ENCODE measurements at regions not wholly inside any gene's neighbourhood (a gene's known extent, or its start where the extent isn't known, plus 50 kb on each side); places are given as distances from the start of the nearest gene placed in this dataset.

- Histone ChIP-seq H3K4me1 (ENCODE audit: control insufficient read depth in 1 of 2, extremely low read depth in 1 of 2, insufficient read depth in 2 of 2, low read length in 2 of 2) (no peaks in the 10 kb centered on the region), H3K9me3 (no peaks in the 10 kb centered on the region), H3K27ac (ENCODE audit: low read length) (no peak overlapping the region), H3K36me3 (ENCODE audit: control insufficient read depth in 2 of 2, extremely low read depth in 1 of 2, insufficient read depth in 1 of 2, low read length in 1 of 2) (no peaks in the 10 kb centered on the region), H3K4me3 (ENCODE audit: control insufficient read depth in 1 of 2, extremely low read depth in 1 of 2, low read length in 1 of 2) (no peak overlapping the region), H3K27me3 (replicated peaks in 1 of 2; ENCODE audit: control insufficient read depth in 2 of 2, extremely low read depth in 1 of 2, insufficient read depth in 2 of 2, low read length in 1 of 2) (peaks cover 0 to 6% of the 10 kb centered on the region in 2 experiments)
- Mint-ChIP-seq H3K9me3 (peaks cover 0 to 7% (median 5%) of the 10 kb centered on the region in 3 donors), H3K27ac (no peak overlapping the region), H3K4me3 (no peak overlapping the region), H3K36me3 (no peaks in the 10 kb centered on the region), H3K27me3 (peaks cover 0 to 8% of the 10 kb centered on the region in 2 donors), H3K4me1 (peaks cover 11 to 15% (median 12%) of the 10 kb centered on the region in 3 donors)
- ATAC-seq (replicated peaks in 1 of 4) (no peak), DNase-seq (no peak)
- ChIA-PET POLR2A (no interaction called here), CTCF (no interaction called here)
Observed at GRCh38 chr10:89949496-89949895, 248.1 kb downstream of the KIF20B start.

DNA sequence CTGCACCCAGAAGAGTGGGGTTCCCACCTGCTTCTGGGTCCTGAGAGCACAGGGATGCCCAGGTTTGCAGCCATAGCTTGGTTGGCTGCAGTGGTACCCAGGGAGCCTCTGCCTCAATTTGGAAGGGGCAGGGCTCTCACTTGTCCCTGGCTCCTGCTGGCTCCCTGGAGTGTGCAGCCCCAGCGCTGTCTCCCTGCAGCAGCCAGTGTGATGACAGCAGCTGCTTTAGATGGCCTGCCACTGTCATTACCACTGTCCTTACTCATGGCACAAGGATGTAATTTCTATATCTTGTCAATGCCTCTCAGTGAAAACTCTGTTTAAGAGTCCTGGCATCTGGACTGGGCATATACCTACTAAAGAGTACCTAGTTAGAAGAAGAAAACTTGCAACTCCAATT, 250.9 kb downstream of the KIF20B start:
- CTCF ChIA-PET, result no interaction called here
- H3K36me3 ChIP-seq (ENCODE audit: control insufficient read depth in 2 of 2, extremely low read depth in 1 of 2, insufficient read depth in 1 of 2, low read length in 1 of 2), result no peaks in the 10 kb centered on the region
- peaks cover 0 to 7% (median 5%) of the 10 kb centered on the region in 3 donors for H3K9me3 Mint-ChIP-seq
- no peaks in the 10 kb centered on the region for H3K4me1 Mint-ChIP-seq
- peaks cover 0 to 6% of the 10 kb centered on the region in 2 experiments for H3K27me3 ChIP-seq (replicated peaks in 1 of 2; ENCODE audit: control insufficient read depth in 2 of 2, extremely low read depth in 1 of 2, insufficient read depth in 2 of 2, low read length in 1 of 2)
- no peak overlapping the region for H3K27ac Mint-ChIP-seq
- H3K27ac ChIP-seq (ENCODE audit: low read length), result no peak overlapping the region
- DNase-seq, result no peak
- H3K27me3 Mint-ChIP-seq, result peaks cover 0 to 8% of the 10 kb centered on the region in 2 donors
- no peaks in the 10 kb centered on the region for H3K4me1 ChIP-seq (ENCODE audit: control insufficient read depth in 1 of 2, extremely low read depth in 1 of 2, insufficient read depth in 2 of 2, low read length in 2 of 2)
- no peaks in the 10 kb centered on the region for H3K9me3 ChIP-seq
- POLR2A ChIA-PET, result no interaction called here
- H3K36me3 Mint-ChIP-seq, result no peaks in the 10 kb centered on the region
- H3K4me3 Mint-ChIP-seq, result no peak overlapping the region
- WGBS (ENCODE audit: insufficient coverage), result 100% methylated on average over 1 of the region's 1 CpG
- ATAC-seq (replicated peaks in 1 of 4), result no peak
- H3K4me3 ChIP-seq (ENCODE audit: control insufficient read depth in 1 of 2, extremely low read depth in 1 of 2, low read length in 1 of 2), result no peak overlapping the region

DNA sequence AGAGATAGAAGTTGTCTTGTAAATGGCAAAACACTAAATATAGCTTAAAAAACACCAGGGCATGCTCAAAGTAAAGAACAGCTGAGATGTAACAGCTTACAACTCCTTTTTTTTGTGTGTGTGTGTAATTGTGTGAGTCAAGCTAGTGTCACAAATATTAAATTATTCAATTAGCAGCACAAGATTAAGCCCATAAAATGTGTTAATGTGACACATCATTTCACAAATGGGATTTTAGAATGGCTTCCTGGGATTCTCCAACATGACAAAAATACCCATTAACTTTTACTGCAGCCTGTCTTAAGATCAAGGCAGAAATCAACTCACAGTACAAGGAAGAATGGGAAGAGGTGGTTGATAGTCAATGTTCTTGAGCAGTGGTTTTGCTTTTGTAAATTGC, 251.4 kb downstream of the KIF20B start:
- no peaks in the 10 kb centered on the region for H3K36me3 Mint-ChIP-seq
- peaks cover 0 to 8% of the 10 kb centered on the region in 2 donors for H3K27me3 Mint-ChIP-seq
- H3K27ac ChIP-seq (ENCODE audit: low read length), result no peak overlapping the region
- H3K4me3 Mint-ChIP-seq, result no peak overlapping the region
- H3K27ac Mint-ChIP-seq, result no peak overlapping the region
- no peaks in the 10 kb centered on the region for H3K9me3 ChIP-seq
- CTCF ChIA-PET, result no interaction called here
- DNase-seq (no peak), ATAC-seq (replicated peaks in 1 of 4) (no peak)
- no peaks in the 10 kb centered on the region for H3K36me3 ChIP-seq (ENCODE audit: control insufficient read depth in 2 of 2, extremely low read depth in 1 of 2, insufficient read depth in 1 of 2, low read length in 1 of 2)
- H3K4me3 ChIP-seq (ENCODE audit: control insufficient read depth in 1 of 2, extremely low read depth in 1 of 2, low read length in 1 of 2), result no peak overlapping the region
- H3K4me1 ChIP-seq (ENCODE audit: control insufficient read depth in 1 of 2, extremely low read depth in 1 of 2, insufficient read depth in 2 of 2, low read length in 2 of 2), result no peaks in the 10 kb centered on the region
- POLR2A ChIA-PET, result no interaction called here
- H3K4me1 Mint-ChIP-seq, result no peaks in the 10 kb centered on the region
- peaks cover 0 to 7% (median 5%) of the 10 kb centered on the region in 3 donors for H3K9me3 Mint-ChIP-seq
- H3K27me3 ChIP-seq (replicated peaks in 1 of 2; ENCODE audit: control insufficient read depth in 2 of 2, extremely low read depth in 1 of 2, insufficient read depth in 2 of 2, low read length in 1 of 2), result peaks cover 0 to 6% of the 10 kb centered on the region in 2 experiments

DNA sequence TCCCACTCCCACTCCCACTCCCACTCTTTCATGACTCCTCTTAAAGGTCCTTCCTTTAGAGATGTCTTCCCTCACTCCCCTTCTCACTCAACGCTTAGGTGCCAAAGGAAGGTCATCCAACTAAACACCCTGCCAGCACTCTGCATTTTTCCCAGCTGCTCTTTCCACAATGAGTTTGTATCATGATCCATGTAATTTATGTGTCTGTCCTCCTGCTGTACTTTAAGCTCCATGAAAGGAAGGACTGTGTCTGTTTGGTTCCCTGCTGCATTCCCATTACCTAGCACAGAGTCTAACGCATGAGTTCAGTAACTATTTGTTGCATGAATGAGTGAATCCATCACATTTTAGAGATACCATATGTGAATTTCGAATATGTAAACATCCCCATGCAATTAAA, 252.7 kb downstream of the KIF20B start:
- ATAC-seq (replicated peaks in 1 of 4), result no peak
- no peak overlapping the region for H3K4me3 Mint-ChIP-seq
- peaks cover 0 to 8% of the 10 kb centered on the region in 2 donors for H3K27me3 Mint-ChIP-seq
- WGBS (ENCODE audit: insufficient coverage), result no CpG with 5 or more reads among the region's 3 CpGs
- CTCF ChIA-PET, result no interaction called here
- no peaks in the 10 kb centered on the region for H3K36me3 ChIP-seq (ENCODE audit: control insufficient read depth in 2 of 2, extremely low read depth in 1 of 2, insufficient read depth in 1 of 2, low read length in 1 of 2)
- POLR2A ChIA-PET, result no interaction called here
- H3K4me1 Mint-ChIP-seq, result no peaks in the 10 kb centered on the region
- no peak overlapping the region for H3K27ac ChIP-seq (ENCODE audit: low read length)
- peaks cover 0 to 6% of the 10 kb centered on the region in 2 experiments for H3K27me3 ChIP-seq (replicated peaks in 1 of 2; ENCODE audit: control insufficient read depth in 2 of 2, extremely low read depth in 1 of 2, insufficient read depth in 2 of 2, low read length in 1 of 2)
- no peak overlapping the region for H3K27ac Mint-ChIP-seq
- H3K9me3 ChIP-seq, result no peaks in the 10 kb centered on the region
- no peaks in the 10 kb centered on the region for H3K9me3 Mint-ChIP-seq
- H3K4me1 ChIP-seq (ENCODE audit: control insufficient read depth in 1 of 2, extremely low read depth in 1 of 2, insufficient read depth in 2 of 2, low read length in 2 of 2), result no peaks in the 10 kb centered on the region
- DNase-seq, result no peak
- no peaks in the 10 kb centered on the region for H3K36me3 Mint-ChIP-seq
- no peak overlapping the region for H3K4me3 ChIP-seq (ENCODE audit: control insufficient read depth in 1 of 2, extremely low read depth in 1 of 2, low read length in 1 of 2)

- H3K4me1 Mint-ChIP-seq, result no peaks in the 10 kb centered on the region
- peaks cover 0 to 8% of the 10 kb centered on the region in 2 donors for H3K27me3 Mint-ChIP-seq
- ChIA-PET POLR2A (no interaction called here), CTCF (interaction anchor here in 1 of 2 donors (0.7 kb wide), 1 partner anchor 11 kb away, joined by 3 read pairs; no protein-coding TSS in a partner anchor)
- H3K9me3 Mint-ChIP-seq, result no peaks in the 10 kb centered on the region
- H3K27ac Mint-ChIP-seq, result no peak overlapping the region
- no peak overlapping the region for H3K4me3 Mint-ChIP-seq
- no peak for ATAC-seq (replicated peaks in 1 of 4)
- no peaks in the 10 kb centered on the region for H3K36me3 Mint-ChIP-seq
- Histone ChIP-seq H3K36me3 (ENCODE audit: control insufficient read depth in 2 of 2, extremely low read depth in 1 of 2, insufficient read depth in 1 of 2, low read length in 1 of 2) (no peaks in the 10 kb centered on the region), H3K4me1 (ENCODE audit: control insufficient read depth in 1 of 2, extremely low read depth in 1 of 2, insufficient read depth in 2 of 2, low read length in 2 of 2) (no peaks in the 10 kb centered on the region), H3K9me3 (no peaks in the 10 kb centered on the region), H3K4me3 (ENCODE audit: control insufficient read depth in 1 of 2, extremely low read depth in 1 of 2, low read length in 1 of 2) (no peak overlapping the region), H3K27me3 (replicated peaks in 1 of 2; ENCODE audit: control insufficient read depth in 2 of 2, extremely low read depth in 1 of 2, insufficient read depth in 2 of 2, low read length in 1 of 2) (peaks cover 0 to 6% of the 10 kb centered on the region in 2 experiments), H3K27ac (ENCODE audit: low read length) (no peak overlapping the region)
- no peak for DNase-seq
Observed at GRCh38 chr10:89954787-89955566, 253.6 kb downstream of the KIF20B start.

GRCh38 chr10:89959433-89960110, 258.2 kb downstream of the KIF20B start:
- Mint-ChIP-seq H3K4me3 (no peak overlapping the region), H3K36me3 (no peaks in the 10 kb centered on the region), H3K4me1 (no peaks in the 10 kb centered on the region), H3K9me3 (no peaks in the 10 kb centered on the region), H3K27me3 (peaks cover 3 to 4% of the 10 kb centered on the region in 2 donors), H3K27ac (no peak overlapping the region)
- ATAC-seq (replicated peaks in 1 of 4) (no peak), DNase-seq (no peak)
- ChIA-PET CTCF (interaction anchor here in 1 of 2 donors (0.6 kb wide), 1 partner anchor 15 kb away, joined by 3 read pairs; no protein-coding TSS in a partner anchor), POLR2A (no interaction called here)
- Histone ChIP-seq H3K4me1 (ENCODE audit: control insufficient read depth in 1 of 2, extremely low read depth in 1 of 2, insufficient read depth in 2 of 2, low read length in 2 of 2) (no peaks in the 10 kb centered on the region), H3K9me3 (no peaks in the 10 kb centered on the region), H3K36me3 (ENCODE audit: control insufficient read depth in 2 of 2, extremely low read depth in 1 of 2, insufficient read depth in 1 of 2, low read length in 1 of 2) (no peaks in the 10 kb centered on the region), H3K27ac (ENCODE audit: low read length) (no peak overlapping the region), H3K27me3 (replicated peaks in 1 of 2; ENCODE audit: control insufficient read depth in 2 of 2, extremely low read depth in 1 of 2, insufficient read depth in 2 of 2, low read length in 1 of 2) (no peaks in the 10 kb centered on the region), H3K4me3 (ENCODE audit: control insufficient read depth in 1 of 2, extremely low read depth in 1 of 2, low read length in 1 of 2) (no peak overlapping the region)
- 86% methylated on average over 2 of the region's 7 CpGs for WGBS (ENCODE audit: insufficient coverage)

Measured in T-cell (primary cell).